ENCODE measurements at regions not wholly inside any gene's neighbourhood (a gene's known extent, or its start where the extent isn't known, plus 50 kb on each side); places are given as distances from the start of the nearest gene placed in this dataset.

- no peak overlapping the region for H3K9ac ChIP-seq (ENCODE audit: low read length in 2 of 2)
- no peaks in the 10 kb centered on the region for H3K36me3 ChIP-seq (ENCODE audit: control insufficient read depth in 2 of 2, insufficient read depth in 2 of 2, low read length in 2 of 2)
- no peaks in the 10 kb centered on the region for H3K27me3 ChIP-seq (ENCODE audit: control insufficient read depth in 1 of 2, insufficient read depth in 2 of 2, low read length in 2 of 2)
- H3K4me3 ChIP-seq (ENCODE audit: low read length in 2 of 2): no peak overlapping the region
- H3K27ac ChIP-seq (ENCODE audit: low read length): no peak overlapping the region
- H3K9me3 ChIP-seq (ENCODE audit: control insufficient read depth in 2 of 2, low read length in 2 of 2): no peaks in the 10 kb centered on the region
- peaks cover 12% of the 10 kb centered on the region for H3K4me1 ChIP-seq (ENCODE audit: control insufficient read depth, insufficient read depth, low read length)
These were observed 212.8 kb upstream of the SOX11 start for GRCh38 chr2:5479265-5479928.

- no peaks in the 10 kb centered on the region for H3K27me3 ChIP-seq (ENCODE audit: control insufficient read depth in 1 of 2, insufficient read depth in 2 of 2, low read length in 2 of 2)
- H3K27ac ChIP-seq (ENCODE audit: low read length): no peak overlapping the region
- peak overlapping the region in 1 of 2 donors; percentile 15 for H3K4me3 ChIP-seq (ENCODE audit: low read length in 2 of 2)
- H3K9ac ChIP-seq (ENCODE audit: low read length in 2 of 2): no peak overlapping the region
- H3K9me3 ChIP-seq (ENCODE audit: control insufficient read depth in 2 of 2, low read length in 2 of 2): no peaks in the 10 kb centered on the region
- no peaks in the 10 kb centered on the region for H3K36me3 ChIP-seq (ENCODE audit: control insufficient read depth in 2 of 2, insufficient read depth in 2 of 2, low read length in 2 of 2)
- peaks cover 12% of the 10 kb centered on the region for H3K4me1 ChIP-seq (ENCODE audit: control insufficient read depth, insufficient read depth, low read length)
These were observed 209.3 kb upstream of the SOX11 start for GRCh38 chr2:5482929-5483331.

- Histone ChIP-seq H3K9ac (ENCODE audit: low read length in 2 of 2) (no peak overlapping the region), H3K36me3 (ENCODE audit: control insufficient read depth in 2 of 2, insufficient read depth in 2 of 2, low read length in 2 of 2) (no peaks in the 10 kb centered on the region), H3K27me3 (ENCODE audit: control insufficient read depth in 1 of 2, insufficient read depth in 2 of 2, low read length in 2 of 2) (no peaks in the 10 kb centered on the region), H3K27ac (ENCODE audit: low read length) (no peak overlapping the region), H3K4me1 (ENCODE audit: control insufficient read depth, insufficient read depth, low read length) (peaks cover 12% of the 10 kb centered on the region), H3K9me3 (ENCODE audit: control insufficient read depth in 2 of 2, low read length in 2 of 2) (no peaks in the 10 kb centered on the region), H3K4me3 (ENCODE audit: low read length in 2 of 2) (no peak overlapping the region)
These were observed 207.3 kb upstream of the SOX11 start for GRCh38 chr2:5484868-5485267.

- no peaks in the 10 kb centered on the region for H3K36me3 ChIP-seq (ENCODE audit: control insufficient read depth in 2 of 2, insufficient read depth in 2 of 2, low read length in 2 of 2)
- no peaks in the 10 kb centered on the region for H3K27me3 ChIP-seq (ENCODE audit: control insufficient read depth in 1 of 2, insufficient read depth in 2 of 2, low read length in 2 of 2)
- H3K4me1 ChIP-seq (ENCODE audit: control insufficient read depth, insufficient read depth, low read length): no peaks in the 10 kb centered on the region
- H3K4me3 ChIP-seq (ENCODE audit: low read length in 2 of 2): no peak overlapping the region
- H3K27ac ChIP-seq (ENCODE audit: low read length): no peak overlapping the region
- no peaks in the 10 kb centered on the region for H3K9me3 ChIP-seq (ENCODE audit: control insufficient read depth in 2 of 2, low read length in 2 of 2)
- H3K9ac ChIP-seq (ENCODE audit: low read length in 2 of 2): no peak overlapping the region
These were observed 200.7 kb upstream of the SOX11 start for GRCh38 chr2:5491523-5491922.

- Histone ChIP-seq H3K9ac (ENCODE audit: low read length in 2 of 2) (no peak overlapping the region), H3K4me3 (ENCODE audit: low read length in 2 of 2) (no peak overlapping the region), H3K4me1 (ENCODE audit: control insufficient read depth, insufficient read depth, low read length) (no peaks in the 10 kb centered on the region), H3K27me3 (ENCODE audit: control insufficient read depth in 1 of 2, insufficient read depth in 2 of 2, low read length in 2 of 2) (no peaks in the 10 kb centered on the region), H3K36me3 (ENCODE audit: control insufficient read depth in 2 of 2, insufficient read depth in 2 of 2, low read length in 2 of 2) (no peaks in the 10 kb centered on the region), H3K27ac (ENCODE audit: low read length) (no peak overlapping the region), H3K9me3 (ENCODE audit: control insufficient read depth in 2 of 2, low read length in 2 of 2) (no peaks in the 10 kb centered on the region)
These were observed 198.9 kb upstream of the SOX11 start for GRCh38 chr2:5493256-5493655.

- Histone ChIP-seq H3K9me3 (ENCODE audit: control insufficient read depth in 2 of 2, low read length in 2 of 2) (no peaks in the 10 kb centered on the region), H3K9ac (ENCODE audit: low read length in 2 of 2) (no peak overlapping the region), H3K4me3 (ENCODE audit: low read length in 2 of 2) (no peak overlapping the region), H3K27ac (ENCODE audit: low read length) (no peak overlapping the region), H3K27me3 (ENCODE audit: control insufficient read depth in 1 of 2, insufficient read depth in 2 of 2, low read length in 2 of 2) (no peaks in the 10 kb centered on the region), H3K36me3 (ENCODE audit: control insufficient read depth in 2 of 2, insufficient read depth in 2 of 2, low read length in 2 of 2) (no peaks in the 10 kb centered on the region), H3K4me1 (ENCODE audit: control insufficient read depth, insufficient read depth, low read length) (no peaks in the 10 kb centered on the region)
These were observed 198.0 kb upstream of the SOX11 start for GRCh38 chr2:5494212-5494611.

- no peaks in the 10 kb centered on the region for H3K9me3 ChIP-seq (ENCODE audit: control insufficient read depth in 2 of 2, low read length in 2 of 2)
- H3K4me3 ChIP-seq (ENCODE audit: low read length in 2 of 2): no peak overlapping the region
- no peak overlapping the region for H3K9ac ChIP-seq (ENCODE audit: low read length in 2 of 2)
- H3K27me3 ChIP-seq (ENCODE audit: control insufficient read depth in 1 of 2, insufficient read depth in 2 of 2, low read length in 2 of 2): no peaks in the 10 kb centered on the region
- no peak overlapping the region for H3K27ac ChIP-seq (ENCODE audit: low read length)
- no peaks in the 10 kb centered on the region for H3K36me3 ChIP-seq (ENCODE audit: control insufficient read depth in 2 of 2, insufficient read depth in 2 of 2, low read length in 2 of 2)
- H3K4me1 ChIP-seq (ENCODE audit: control insufficient read depth, insufficient read depth, low read length): no peaks in the 10 kb centered on the region
These were observed 196.6 kb upstream of the SOX11 start for GRCh38 chr2:5495586-5495985.

- no peaks in the 10 kb centered on the region for H3K4me1 ChIP-seq (ENCODE audit: control insufficient read depth, insufficient read depth, low read length)
- H3K4me3 ChIP-seq (ENCODE audit: low read length in 2 of 2): no peak overlapping the region
- H3K9ac ChIP-seq (ENCODE audit: low read length in 2 of 2): no peak overlapping the region
- H3K27me3 ChIP-seq (ENCODE audit: control insufficient read depth in 1 of 2, insufficient read depth in 2 of 2, low read length in 2 of 2): no peaks in the 10 kb centered on the region
- H3K27ac ChIP-seq (ENCODE audit: low read length): no peak overlapping the region
- no peaks in the 10 kb centered on the region for H3K9me3 ChIP-seq (ENCODE audit: control insufficient read depth in 2 of 2, low read length in 2 of 2)
- H3K36me3 ChIP-seq (ENCODE audit: control insufficient read depth in 2 of 2, insufficient read depth in 2 of 2, low read length in 2 of 2): no peaks in the 10 kb centered on the region
These were observed 194.3 kb upstream of the SOX11 start for GRCh38 chr2:5497874-5498273.

- Histone ChIP-seq H3K27ac (ENCODE audit: low read length) (no peak overlapping the region), H3K9ac (ENCODE audit: low read length in 2 of 2) (no peak overlapping the region), H3K4me3 (ENCODE audit: low read length in 2 of 2) (no peak overlapping the region), H3K36me3 (ENCODE audit: control insufficient read depth in 2 of 2, insufficient read depth in 2 of 2, low read length in 2 of 2) (no peaks in the 10 kb centered on the region), H3K4me1 (ENCODE audit: control insufficient read depth, insufficient read depth, low read length) (no peaks in the 10 kb centered on the region), H3K27me3 (ENCODE audit: control insufficient read depth in 1 of 2, insufficient read depth in 2 of 2, low read length in 2 of 2) (no peaks in the 10 kb centered on the region), H3K9me3 (ENCODE audit: control insufficient read depth in 2 of 2, low read length in 2 of 2) (no peaks in the 10 kb centered on the region)
These were observed 190.4 kb upstream of the SOX11 start for GRCh38 chr2:5501807-5502206.

- Histone ChIP-seq H3K36me3 (ENCODE audit: control insufficient read depth in 2 of 2, insufficient read depth in 2 of 2, low read length in 2 of 2) (no peaks in the 10 kb centered on the region), H3K27ac (ENCODE audit: low read length) (no peak overlapping the region), H3K9ac (ENCODE audit: low read length in 2 of 2) (no peak overlapping the region), H3K27me3 (ENCODE audit: control insufficient read depth in 1 of 2, insufficient read depth in 2 of 2, low read length in 2 of 2) (no peaks in the 10 kb centered on the region), H3K4me1 (ENCODE audit: control insufficient read depth, insufficient read depth, low read length) (no peaks in the 10 kb centered on the region), H3K9me3 (ENCODE audit: control insufficient read depth in 2 of 2, low read length in 2 of 2) (no peaks in the 10 kb centered on the region), H3K4me3 (ENCODE audit: low read length in 2 of 2) (no peak overlapping the region)
These were observed 189.8 kb upstream of the SOX11 start for GRCh38 chr2:5502385-5502784.

GRCh38 chr2:5504756-5505155 is 187.4 kb upstream of the SOX11 start:
- Histone ChIP-seq H3K4me1 (ENCODE audit: control insufficient read depth, insufficient read depth, low read length) (no peaks in the 10 kb centered on the region), H3K9me3 (ENCODE audit: control insufficient read depth in 2 of 2, low read length in 2 of 2) (no peaks in the 10 kb centered on the region), H3K4me3 (ENCODE audit: low read length in 2 of 2) (no peak overlapping the region), H3K36me3 (ENCODE audit: control insufficient read depth in 2 of 2, insufficient read depth in 2 of 2, low read length in 2 of 2) (no peaks in the 10 kb centered on the region), H3K9ac (ENCODE audit: low read length in 2 of 2) (no peak overlapping the region), H3K27ac (ENCODE audit: low read length) (no peak overlapping the region), H3K27me3 (ENCODE audit: control insufficient read depth in 1 of 2, insufficient read depth in 2 of 2, low read length in 2 of 2) (no peaks in the 10 kb centered on the region)
